Ovary (tissue), 3 donors: ENCODE measurements at regions not wholly inside any gene's neighbourhood (a gene's known extent, or its start where the extent isn't known, plus 50 kb on each side); places are given as distances from the start of the nearest gene placed in this dataset.

Experiments
- POLR2A ChIP-seq: fragments of 450-650 bp; IDR thresholded peaks from one replicate; pipeline ENCODE4 v1.6.1; 2017; ENCODE audit warnings: antibody characterized with exemption, mild to moderate bottlenecking, moderate library complexity
- TF ChIP-seq, protein P1 (sequence below), 3 donors: fragments of 450-650 bp in 2 of 3; fragments of 200-600 bp in 1 of 3; IDR thresholded peaks; one replicate each; pipeline versions ENCODE4 v1.5.1 to v1.8.0; 2016 to 2022; ENCODE audit warnings: antibody characterized with exemption in 3 of 3, mild to moderate bottlenecking in 1 of 3
- donor health status: DM: no; HTN: no; CAD: no.

DNA sequence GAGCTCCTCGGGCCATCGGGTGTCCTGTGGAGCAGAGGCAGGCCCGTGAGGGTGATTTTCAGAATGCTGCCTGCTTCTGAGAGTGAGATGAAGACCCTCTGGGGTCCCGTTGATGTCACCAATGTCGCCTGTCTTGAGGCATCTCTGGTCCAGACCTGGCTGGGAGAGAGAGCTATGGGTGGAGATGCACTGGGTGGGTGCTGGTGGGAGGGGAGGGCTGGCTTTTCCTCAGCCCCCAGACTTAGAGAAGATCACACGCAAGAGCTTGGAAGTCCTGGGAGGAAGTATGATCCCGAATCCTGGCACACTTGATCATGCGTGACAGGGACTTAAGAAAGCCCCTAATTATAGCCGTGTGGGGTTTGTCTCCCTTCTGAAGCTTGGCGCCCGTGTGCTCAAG is 103.2 kb upstream of the CD93 start:
- TF ChIP-seq, protein P1, sequence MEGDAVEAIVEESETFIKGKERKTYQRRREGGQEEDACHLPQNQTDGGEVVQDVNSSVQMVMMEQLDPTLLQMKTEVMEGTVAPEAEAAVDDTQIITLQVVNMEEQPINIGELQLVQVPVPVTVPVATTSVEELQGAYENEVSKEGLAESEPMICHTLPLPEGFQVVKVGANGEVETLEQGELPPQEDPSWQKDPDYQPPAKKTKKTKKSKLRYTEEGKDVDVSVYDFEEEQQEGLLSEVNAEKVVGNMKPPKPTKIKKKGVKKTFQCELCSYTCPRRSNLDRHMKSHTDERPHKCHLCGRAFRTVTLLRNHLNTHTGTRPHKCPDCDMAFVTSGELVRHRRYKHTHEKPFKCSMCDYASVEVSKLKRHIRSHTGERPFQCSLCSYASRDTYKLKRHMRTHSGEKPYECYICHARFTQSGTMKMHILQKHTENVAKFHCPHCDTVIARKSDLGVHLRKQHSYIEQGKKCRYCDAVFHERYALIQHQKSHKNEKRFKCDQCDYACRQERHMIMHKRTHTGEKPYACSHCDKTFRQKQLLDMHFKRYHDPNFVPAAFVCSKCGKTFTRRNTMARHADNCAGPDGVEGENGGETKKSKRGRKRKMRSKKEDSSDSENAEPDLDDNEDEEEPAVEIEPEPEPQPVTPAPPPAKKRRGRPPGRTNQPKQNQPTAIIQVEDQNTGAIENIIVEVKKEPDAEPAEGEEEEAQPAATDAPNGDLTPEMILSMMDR (IDR thresholded peaks at IDR 0.05) = no peak
- TF ChIP-seq POLR2A = no peak
